Lung (tissue), 11 donors: ENCODE measurements at regions not wholly inside any gene's neighbourhood (a gene's known extent, or its start where the extent isn't known, plus 50 kb on each side); places are given as distances from the start of the nearest gene placed in this dataset.

Experiments used
- ATAC-seq: fragments of 200-7000 bp; cut with Tn5 transposase; one replicate; pipeline ENCODE4 v1.9.1; 2020; ENCODE audit warnings: moderate number of reproducible peaks; ENCODE audit not compliant: insufficient read depth, low FRiP score
- DNase-seq, 3 donors: peaks; one replicate each; pipeline ENCODE4 v3.0.0-alpha.2; 2013 to 2017
- H3K27ac ChIP-seq, 2 donors: one replicate each; pipeline ENCODE4 v1.5.1; 2013; ENCODE audit warnings: mild to moderate bottlenecking in 2 of 2, moderate library complexity in 2 of 2, control low read depth in 1 of 2, inconsistent platforms in 1 of 2, low read depth in 1 of 2, low read length in 1 of 2
- H3K27me3 ChIP-seq, 3 donors: one replicate each; pipeline ENCODE4 v1.5.1; 2013; ENCODE audit warnings: low read length in 2 of 3; ENCODE audit not compliant: control insufficient read depth in 3 of 3, insufficient read depth in 3 of 3
- H3K36me3 ChIP-seq, 4 donors: one replicate each; pipeline ENCODE4 v1.5.1; 2013; ENCODE audit warnings: low read length in 4 of 4, mild to moderate bottlenecking in 1 of 4, moderate library complexity in 1 of 4; ENCODE audit not compliant: control insufficient read depth in 4 of 4, insufficient read depth in 4 of 4
- H3K4me1 ChIP-seq, 5 donors: one replicate each; pipeline ENCODE4 v1.5.1; 2013; ENCODE audit warnings: low read length in 5 of 5, mild to moderate bottlenecking in 2 of 5, moderate library complexity in 1 of 5; ENCODE audit not compliant: control insufficient read depth in 5 of 5, insufficient read depth in 5 of 5
- H3K4me3 ChIP-seq: one replicate; pipeline ENCODE4 v1.5.1; 2013; ENCODE audit warnings: mild to moderate bottlenecking, control low read depth, moderate library complexity
- H3K9ac ChIP-seq, 2 donors: one replicate each; pipeline ENCODE4 v1.5.1; 2013; ENCODE audit warnings: low read length in 2 of 2, control low read depth in 1 of 2; ENCODE audit not compliant: insufficient read depth in 1 of 2
- H3K9me3 ChIP-seq, 4 donors: one replicate each; pipeline ENCODE4 v1.5.1; 2013; ENCODE audit warnings: low read length in 3 of 4, mild to moderate bottlenecking in 1 of 4, moderate library complexity in 1 of 4; ENCODE audit not compliant: control insufficient read depth in 4 of 4, insufficient read depth in 3 of 4
- CTCF ChIP-seq: IDR thresholded peaks from 2 replicates; pipeline ENCODE4 v1.5.1; 2012; ENCODE audit warnings: mild to moderate bottlenecking; ENCODE audit errors: control extremely low read depth, extremely low read depth
- WGBS, 2 donors: extraction: QIAGEN DNeasy Blood & Tissue Kit; methylation state at CpG; one replicate each; pipeline ENCODE4 v1.1.7; 2013; 5-methylcytosine and 5-hydroxymethylcytosine counted together
- donor health status: control.
- donor health status: control.
- donor health status: Bipolar disorder and iron deficiency.
- donor health status: healthy.
- donor health status: DM: yes; HTN: yes; CAD: no.

GRCh38 chr4:61085534-61085933 lies 114.6 kb upstream of the ADGRL3 start:
- TF ChIP-seq CTCF: no peak
- Histone ChIP-seq H3K4me1 (no peaks in the 10 kb centered on the region), H3K27ac (no peak overlapping the region), H3K27me3 (no peaks in the 10 kb centered on the region), H3K4me3 (no peak overlapping the region), H3K9me3 (no peaks in the 10 kb centered on the region), H3K9ac (no peak overlapping the region), H3K36me3 (no peaks in the 10 kb centered on the region)
- DNase-seq (no peak), ATAC-seq (no peak)
- 86 to 93% methylated on average over 2 of the region's 2 CpGs for WGBS, 2 donors

- ATAC-seq (no peak), DNase-seq (no peak)
- H3K36me3 ChIP-seq: no peaks in the 10 kb centered on the region
- H3K9me3 ChIP-seq: no peaks in the 10 kb centered on the region
- WGBS, 2 donors: 88% methylated on average over 4 of the region's 4 CpGs
- no peaks in the 10 kb centered on the region for H3K27me3 ChIP-seq
- H3K27ac ChIP-seq: no peak overlapping the region
- no peak for TF ChIP-seq CTCF
- H3K4me3 ChIP-seq: no peak overlapping the region
- no peak overlapping the region for H3K9ac ChIP-seq
- no peaks in the 10 kb centered on the region for H3K4me1 ChIP-seq
Observed at GRCh38 chr4:61086357-61086756, 113.8 kb upstream of the ADGRL3 start.

GRCh38 chr4:61086979-61087378 lies 113.1 kb upstream of the ADGRL3 start:
- ATAC-seq (no peak), DNase-seq (no peak)
- Histone ChIP-seq H3K27me3 (no peaks in the 10 kb centered on the region), H3K36me3 (no peaks in the 10 kb centered on the region), H3K4me3 (no peak overlapping the region), H3K4me1 (no peaks in the 10 kb centered on the region), H3K9ac (no peak overlapping the region), H3K27ac (no peak overlapping the region), H3K9me3 (no peaks in the 10 kb centered on the region)
- TF ChIP-seq CTCF: no peak
- 82 to 83% methylated on average over 3 of the region's 3 CpGs for WGBS, 2 donors

DNA sequence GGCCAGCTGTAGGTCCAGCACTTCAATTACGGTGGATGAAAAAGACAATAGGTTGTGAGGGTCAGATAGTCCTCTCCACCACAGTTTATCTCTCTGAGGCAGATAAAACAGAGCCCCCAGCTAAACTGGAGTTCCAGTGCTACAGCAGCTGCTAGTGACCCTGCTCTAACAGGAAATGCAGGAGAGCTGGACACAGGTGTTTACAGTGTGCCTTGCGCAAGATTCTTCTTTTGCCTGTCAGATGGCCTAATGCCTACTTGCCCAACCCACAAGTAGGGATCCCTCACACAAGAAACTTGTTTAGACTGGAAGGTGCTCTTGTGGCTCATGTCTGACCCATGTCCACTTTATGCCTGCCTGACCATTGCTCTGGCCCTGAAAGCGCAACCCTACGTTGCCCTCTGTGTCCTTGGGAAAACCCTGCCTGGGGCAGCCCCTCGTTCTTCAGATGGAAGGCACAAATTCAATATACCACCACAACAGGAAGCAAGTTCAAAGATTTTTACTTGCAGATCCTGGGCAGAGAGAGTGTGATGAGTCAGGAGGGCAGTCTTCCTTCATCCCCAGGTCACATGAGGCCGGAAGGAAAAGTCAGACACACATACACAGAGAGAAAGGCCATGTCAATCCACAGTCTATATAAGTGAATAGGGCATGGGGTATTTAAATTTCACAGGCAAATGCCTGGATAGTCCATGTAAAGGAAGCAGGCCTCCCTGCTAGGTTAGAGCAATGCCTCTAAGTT lies 105.1 kb upstream of the ADGRL3 start:
- H3K9ac ChIP-seq: no peak overlapping the region
- H3K9me3 ChIP-seq: peaks cover 0 to 1% (median 0%) of the 10 kb centered on the region in 4 donors
- no peak for TF ChIP-seq CTCF
- H3K27ac ChIP-seq: no peak overlapping the region
- H3K4me3 ChIP-seq: no peak overlapping the region
- H3K4me1 ChIP-seq: no peaks in the 10 kb centered on the region
- DNase-seq: no peak
- 86 to 92% methylated on average over 6 of the region's 6 CpGs for WGBS, 2 donors
- no peaks in the 10 kb centered on the region for H3K27me3 ChIP-seq
- no peak for ATAC-seq
- no peaks in the 10 kb centered on the region for H3K36me3 ChIP-seq
